GM13976 (cell line): ENCODE measurements at regions not wholly inside any gene's neighbourhood (a gene's known extent, or its start where the extent isn't known, plus 50 kb on each side); places are given as distances from the start of the nearest gene placed in this dataset.
"Not testable (repeated sequence)": the region's sequence is repeated elsewhere in the genome, so short reads cannot be mapped to it uniquely, and the experiment has no call there.

ENCODE experiments used
- DNase-seq: peaks from one replicate; pipeline ENCODE4 v3.0.0; 2012; ENCODE audit warnings: low spot score
- in situ Hi-C: fragments of 300-500 bp; cut with MboI; formaldehyde crosslinking; loops from one replicate; pipeline ENCODE4 v1.12.0; 2022; ENCODE audit warnings: low sequenced_read_pairs, mixed read lengths, inconsistent platforms; ENCODE audit not compliant: unreplicated experiment
- TF ChIP-seq, protein P1 (sequence below): IDR thresholded peaks from 2 replicates; pipeline ENCODE4 v1.5.1; 2012; ENCODE audit warnings: borderline replicate concordance, mild to moderate bottlenecking; ENCODE audit not compliant: insufficient read depth; ENCODE audit errors: extremely low read depth, missing control alignments, control extremely low read depth

DNA sequence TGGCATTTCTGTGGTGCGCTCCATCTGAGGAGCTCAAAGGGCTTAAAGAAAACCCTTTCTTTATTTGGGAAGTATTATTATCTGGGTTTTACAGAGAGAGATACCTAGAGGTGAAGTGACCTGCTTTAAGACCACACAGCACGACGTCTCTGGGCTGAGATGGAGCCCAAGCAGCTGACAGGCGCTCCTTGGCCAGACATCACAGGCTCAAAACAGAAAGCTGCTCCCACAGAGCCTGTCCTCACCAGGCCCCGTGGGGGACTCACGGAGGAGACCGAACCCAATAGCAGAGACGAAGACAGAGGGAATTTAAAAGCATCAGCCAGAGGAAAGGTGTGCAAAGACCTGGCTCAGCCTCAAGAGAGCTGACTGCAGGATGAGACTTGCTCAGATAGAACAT is 175.9 kb upstream of the IRF2BP2 start:
- in situ Hi-C loops, DNase-seq: not testable (repeated sequence)

DNA sequence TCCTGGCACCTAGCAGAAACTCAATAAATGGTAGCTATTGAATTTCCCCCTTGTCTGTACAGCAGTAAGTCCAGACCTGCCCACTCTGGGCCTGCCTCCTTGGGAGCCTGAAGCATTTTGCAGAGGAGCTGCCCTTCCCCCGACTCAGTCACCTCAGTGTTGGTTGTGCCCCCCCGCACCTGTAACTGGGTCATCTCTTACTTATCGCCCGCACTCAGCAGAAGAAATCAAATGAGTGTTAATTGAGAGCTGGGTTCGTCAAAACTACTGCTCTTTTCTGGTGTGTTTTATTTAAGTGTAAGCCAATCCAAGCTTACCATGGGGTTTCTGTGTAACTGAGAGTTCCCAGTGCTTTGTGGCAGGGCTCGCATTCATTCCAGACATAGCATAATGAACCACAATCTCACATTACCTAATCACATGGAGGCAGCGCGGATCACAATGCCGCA is 175.5 kb upstream of the IRF2BP2 start:
- DNase-seq, in situ Hi-C loops: not testable (repeated sequence)

DNA sequence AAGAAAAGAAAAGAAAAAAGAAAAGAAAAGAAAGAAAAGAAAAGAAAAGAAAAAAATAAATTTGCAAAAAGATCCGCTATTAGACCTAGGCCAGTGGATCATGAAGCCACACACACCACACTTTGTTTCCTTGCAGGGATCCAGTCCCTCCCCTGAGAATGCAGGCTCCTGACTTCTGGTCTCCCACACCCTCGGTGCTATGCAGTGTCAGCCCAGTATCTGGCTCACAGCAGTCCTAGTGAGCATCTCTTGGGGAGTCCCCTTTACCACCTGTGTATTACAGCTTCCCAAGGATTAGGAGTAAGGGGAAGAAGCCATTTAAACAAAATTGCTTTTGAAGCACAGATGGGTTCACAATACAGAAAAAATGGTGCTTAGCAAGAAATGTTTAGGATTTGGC is 174.1 kb upstream of the IRF2BP2 start:
- in situ Hi-C loops, DNase-seq: not testable (repeated sequence)

DNA sequence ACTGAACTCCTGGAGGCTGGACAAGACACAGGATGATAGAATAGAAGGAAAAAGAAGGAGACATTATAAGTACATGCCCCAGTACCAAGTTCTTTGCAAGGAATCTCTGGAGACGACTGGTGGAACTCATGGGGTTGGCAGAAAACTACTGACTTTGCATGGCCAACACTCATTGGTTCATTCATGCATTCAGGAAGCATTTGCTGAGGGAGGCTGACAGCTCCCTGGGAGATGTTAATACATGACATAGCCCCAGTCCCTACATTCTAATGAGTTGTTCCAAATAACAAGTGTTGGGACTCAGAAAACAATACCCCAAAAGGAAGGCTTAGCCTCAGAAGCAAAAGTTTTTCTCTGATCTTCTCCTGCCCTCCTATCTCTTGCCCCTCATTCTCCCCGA is 172.8 kb upstream of the IRF2BP2 start:
- TF ChIP-seq, protein P1, sequence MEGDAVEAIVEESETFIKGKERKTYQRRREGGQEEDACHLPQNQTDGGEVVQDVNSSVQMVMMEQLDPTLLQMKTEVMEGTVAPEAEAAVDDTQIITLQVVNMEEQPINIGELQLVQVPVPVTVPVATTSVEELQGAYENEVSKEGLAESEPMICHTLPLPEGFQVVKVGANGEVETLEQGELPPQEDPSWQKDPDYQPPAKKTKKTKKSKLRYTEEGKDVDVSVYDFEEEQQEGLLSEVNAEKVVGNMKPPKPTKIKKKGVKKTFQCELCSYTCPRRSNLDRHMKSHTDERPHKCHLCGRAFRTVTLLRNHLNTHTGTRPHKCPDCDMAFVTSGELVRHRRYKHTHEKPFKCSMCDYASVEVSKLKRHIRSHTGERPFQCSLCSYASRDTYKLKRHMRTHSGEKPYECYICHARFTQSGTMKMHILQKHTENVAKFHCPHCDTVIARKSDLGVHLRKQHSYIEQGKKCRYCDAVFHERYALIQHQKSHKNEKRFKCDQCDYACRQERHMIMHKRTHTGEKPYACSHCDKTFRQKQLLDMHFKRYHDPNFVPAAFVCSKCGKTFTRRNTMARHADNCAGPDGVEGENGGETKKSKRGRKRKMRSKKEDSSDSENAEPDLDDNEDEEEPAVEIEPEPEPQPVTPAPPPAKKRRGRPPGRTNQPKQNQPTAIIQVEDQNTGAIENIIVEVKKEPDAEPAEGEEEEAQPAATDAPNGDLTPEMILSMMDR = no peak
- no peak for DNase-seq
- in situ Hi-C loops = no loop called here

DNA sequence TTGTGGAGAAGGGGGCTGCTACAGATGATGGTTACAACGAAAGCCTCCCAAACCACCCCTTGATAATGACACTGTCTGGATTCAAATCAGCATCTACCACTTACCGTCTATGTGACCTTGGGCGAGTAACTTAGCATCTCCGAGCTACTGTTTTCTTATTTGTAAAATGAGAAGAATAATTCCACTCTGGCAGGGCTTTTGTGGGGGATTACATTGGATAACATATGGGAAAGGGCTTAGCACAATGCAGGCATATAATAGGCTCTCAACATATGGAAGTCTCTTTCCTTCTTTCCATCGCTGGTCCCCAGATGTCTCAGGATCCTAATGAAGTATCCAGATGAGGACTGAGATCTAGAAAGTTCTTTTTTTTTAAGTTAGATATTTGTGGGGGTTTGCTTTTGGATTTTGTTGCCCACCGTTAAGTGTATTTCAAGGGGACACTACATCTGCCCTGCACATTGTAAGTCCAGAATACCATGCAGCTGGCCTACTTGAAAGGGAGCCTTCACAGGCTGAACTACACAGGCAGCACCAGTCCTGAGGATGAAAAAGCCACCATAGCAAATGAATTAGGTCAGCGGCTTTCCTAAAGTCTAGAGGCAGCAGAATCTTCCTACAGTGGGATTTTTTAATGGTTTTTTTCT is 172.2 kb upstream of the IRF2BP2 start:
- in situ Hi-C loops = no loop called here
- TF ChIP-seq, protein P1 = no peak
- no peak for DNase-seq

DNA sequence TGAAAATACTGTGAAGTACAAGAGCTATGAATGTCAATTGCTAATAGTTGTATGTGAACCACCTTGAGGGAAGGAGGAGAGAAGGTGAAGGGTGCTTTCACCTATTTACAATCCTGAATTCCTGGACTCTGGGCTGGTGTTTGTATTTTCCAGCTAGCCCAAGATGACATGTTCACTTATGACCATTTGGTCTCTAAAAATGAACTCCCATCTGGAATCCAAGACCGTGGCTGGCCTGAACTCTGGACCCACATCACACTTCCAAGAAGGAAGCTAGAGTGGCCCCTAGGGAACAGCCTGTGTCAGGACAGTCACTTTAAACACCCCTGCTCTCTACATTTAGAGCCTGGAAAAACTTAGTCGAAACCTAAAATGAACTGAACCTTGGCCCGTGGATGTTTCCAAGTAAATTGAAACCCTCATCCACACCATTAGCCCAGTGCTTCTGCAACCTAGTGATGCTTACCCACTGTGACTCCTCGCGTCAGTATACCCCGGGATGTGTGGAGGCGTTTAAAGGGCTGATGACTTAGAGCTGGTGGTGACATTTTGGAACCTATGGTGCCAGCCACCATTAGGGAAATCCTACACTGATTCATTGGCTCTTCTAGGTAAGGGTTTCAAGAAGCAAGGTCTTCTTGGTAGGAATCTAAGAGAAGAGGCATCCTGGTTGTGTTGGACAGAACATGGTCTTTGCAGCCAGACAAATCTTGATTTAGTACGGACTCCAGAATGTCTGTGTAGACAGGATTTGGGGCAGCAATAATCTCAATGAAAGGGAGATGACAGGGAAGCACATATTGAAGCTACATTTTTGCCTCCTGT is 171.5 kb upstream of the IRF2BP2 start:
- TF ChIP-seq, protein P1 = no peak
- in situ Hi-C loops = no loop called here
- DNase-seq = no peak

DNA sequence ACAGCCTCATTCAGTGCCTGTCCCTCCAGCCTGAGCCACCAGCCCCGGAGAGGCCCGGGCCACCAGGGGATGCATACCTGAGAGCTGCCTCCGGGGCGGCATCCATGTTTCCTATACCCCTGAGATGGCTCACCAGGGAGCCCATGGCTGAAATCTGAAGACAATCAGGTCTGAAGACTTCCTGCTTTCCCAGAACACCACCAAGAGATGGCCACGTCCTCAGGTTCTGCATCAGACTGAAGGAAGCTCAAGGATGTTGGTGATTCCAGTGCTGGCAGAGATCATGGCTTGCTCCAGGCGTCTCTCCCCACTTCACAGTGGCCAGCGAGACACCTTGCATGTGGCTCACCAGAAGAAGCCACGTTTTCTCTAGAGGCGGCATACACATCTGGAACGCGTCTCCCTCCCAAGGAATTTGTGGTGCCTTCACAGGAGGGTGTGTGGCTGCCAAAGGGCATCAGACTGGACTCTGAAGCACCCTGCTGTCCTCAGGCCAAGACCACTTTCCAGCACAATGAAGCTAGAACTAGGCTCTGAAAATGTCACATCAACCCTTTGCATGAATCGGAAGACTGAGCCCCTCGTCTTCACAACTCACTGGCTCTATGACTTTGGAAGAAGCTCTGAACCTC is 170.7 kb upstream of the IRF2BP2 start:
- DNase-seq = no peak
- in situ Hi-C loops = no loop called here
- TF ChIP-seq, protein P1 = no peak

DNA sequence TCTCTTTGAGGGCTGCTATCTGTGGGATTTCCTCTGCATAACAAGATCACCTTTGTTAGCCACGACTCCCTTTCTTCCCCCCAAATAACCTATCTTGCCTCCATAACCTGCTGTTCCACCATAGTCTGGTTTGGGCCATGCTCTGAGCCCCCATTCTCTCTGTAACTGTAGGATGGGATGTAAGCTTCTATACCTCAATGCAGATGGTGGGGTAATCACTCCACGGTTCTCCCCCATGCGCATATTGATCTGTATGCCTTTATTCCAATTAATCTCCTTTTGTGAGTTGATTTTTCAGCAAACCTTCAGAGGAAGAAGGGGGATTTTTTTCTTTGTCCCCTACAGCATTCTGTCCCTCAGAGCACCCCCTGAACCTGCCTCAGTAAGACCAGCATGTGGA is 170.1 kb upstream of the IRF2BP2 start:
- TF ChIP-seq, protein P1 = no peak
- in situ Hi-C loops = no loop called here
- peak; percentile 39 for DNase-seq

DNA sequence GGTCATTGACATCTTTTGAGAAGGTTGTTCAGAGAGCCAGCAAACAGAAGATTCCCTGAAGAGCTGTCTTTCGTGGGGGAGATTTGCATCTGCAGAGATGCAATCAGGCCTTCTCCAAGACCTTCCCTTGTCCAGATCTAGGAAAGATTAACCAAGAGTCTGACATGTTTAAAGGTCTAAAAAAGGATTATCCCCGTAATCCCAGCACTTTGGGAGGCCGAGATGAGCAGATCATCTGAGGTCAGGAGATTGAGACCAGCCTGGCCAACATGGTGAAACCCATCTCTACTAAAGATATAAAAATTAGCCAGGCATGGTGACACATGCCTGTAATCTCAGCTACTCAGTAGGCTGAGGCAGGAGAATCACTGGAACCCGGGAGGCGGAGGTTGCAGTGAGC is 169.6 kb upstream of the IRF2BP2 start:
- DNase-seq, in situ Hi-C loops: not testable (repeated sequence)
